BE2C (cell line): ENCODE measurements at regions not wholly inside any gene's neighbourhood (a gene's known extent, or its start where the extent isn't known, plus 50 kb on each side); places are given as distances from the start of the nearest gene placed in this dataset.

Source experiments
- DNase-seq: peaks from one replicate; pipeline ENCODE4 v3.0.0-alpha.2; 2020
- H3K27me3 ChIP-seq: fragments of 250-450 bp; sonication (Bioruptor Pico); 2 replicates; pipeline ENCODE4 v1.5.1; 2020; ENCODE audit warnings: mild to moderate bottlenecking
- H3K36me3 ChIP-seq: fragments of 250-450 bp; sonication (Bioruptor Pico); 2 replicates; pipeline ENCODE4 v1.5.1; 2020; ENCODE audit warnings: mild to moderate bottlenecking
- H3K4me1 ChIP-seq: fragments of 250-450 bp; sonication (Bioruptor Pico); 2 replicates; pipeline ENCODE4 v1.5.1; 2020
- H3K4me3 ChIP-seq: 2 replicates; pipeline ENCODE4 v1.5.1; 2011; ENCODE audit warnings: low read depth, low read length
- H3K9me3 ChIP-seq: fragments of 250-450 bp; sonication (Bioruptor Pico); 2 replicates; pipeline ENCODE4 v1.5.1; 2020
- TF ChIP-seq, protein P1 (sequence below): IDR thresholded peaks from 2 replicates; pipeline ENCODE4 v1.5.1; 2012; ENCODE audit warnings: mild to moderate bottlenecking, low read depth, low read length

DNA sequence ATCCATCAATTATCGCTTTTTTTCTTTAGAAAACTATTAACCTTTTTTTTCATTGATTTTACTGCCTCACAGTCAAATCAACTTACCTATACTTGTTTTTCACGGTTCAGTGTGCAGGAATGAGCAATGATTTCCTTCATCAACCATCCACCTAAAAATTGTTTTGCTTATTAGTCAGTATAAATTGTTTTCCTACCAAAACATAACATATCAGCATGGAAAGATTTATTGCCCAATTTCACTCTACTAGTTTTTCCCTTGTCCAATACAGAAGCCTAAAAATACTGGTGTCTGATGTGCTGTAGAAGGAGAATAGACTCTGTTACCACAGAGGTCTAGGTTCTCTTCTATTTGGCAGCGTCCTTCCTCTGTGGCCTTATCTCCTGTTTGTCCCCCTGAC, 558.2 kb upstream of the CITED2 start:
- H3K9me3 ChIP-seq: no peaks in the 10 kb centered on the region
- H3K4me3 ChIP-seq: no peak overlapping the region

GRCh38 chr6:139931747-139932146, 557.3 kb upstream of the CITED2 start:
- H3K9me3 ChIP-seq: no peaks in the 10 kb centered on the region
- TF ChIP-seq, protein P1, sequence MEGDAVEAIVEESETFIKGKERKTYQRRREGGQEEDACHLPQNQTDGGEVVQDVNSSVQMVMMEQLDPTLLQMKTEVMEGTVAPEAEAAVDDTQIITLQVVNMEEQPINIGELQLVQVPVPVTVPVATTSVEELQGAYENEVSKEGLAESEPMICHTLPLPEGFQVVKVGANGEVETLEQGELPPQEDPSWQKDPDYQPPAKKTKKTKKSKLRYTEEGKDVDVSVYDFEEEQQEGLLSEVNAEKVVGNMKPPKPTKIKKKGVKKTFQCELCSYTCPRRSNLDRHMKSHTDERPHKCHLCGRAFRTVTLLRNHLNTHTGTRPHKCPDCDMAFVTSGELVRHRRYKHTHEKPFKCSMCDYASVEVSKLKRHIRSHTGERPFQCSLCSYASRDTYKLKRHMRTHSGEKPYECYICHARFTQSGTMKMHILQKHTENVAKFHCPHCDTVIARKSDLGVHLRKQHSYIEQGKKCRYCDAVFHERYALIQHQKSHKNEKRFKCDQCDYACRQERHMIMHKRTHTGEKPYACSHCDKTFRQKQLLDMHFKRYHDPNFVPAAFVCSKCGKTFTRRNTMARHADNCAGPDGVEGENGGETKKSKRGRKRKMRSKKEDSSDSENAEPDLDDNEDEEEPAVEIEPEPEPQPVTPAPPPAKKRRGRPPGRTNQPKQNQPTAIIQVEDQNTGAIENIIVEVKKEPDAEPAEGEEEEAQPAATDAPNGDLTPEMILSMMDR: no peak
- H3K4me1 ChIP-seq: peaks cover 13% of the 10 kb centered on the region
- no peak for DNase-seq
- no peaks in the 10 kb centered on the region for H3K27me3 ChIP-seq
- H3K36me3 ChIP-seq: no peaks in the 10 kb centered on the region
- H3K4me3 ChIP-seq: no peak overlapping the region

More for the DNA sequence above, 558.2 kb upstream of the CITED2 start:
- TF ChIP-seq, protein P1: no peak
- Histone ChIP-seq H3K4me1 (peaks cover 7% of the 10 kb centered on the region), H3K27me3 (no peaks in the 10 kb centered on the region), H3K36me3 (no peaks in the 10 kb centered on the region)
- DNase-seq: no peak

GRCh38 chr6:139927742-139928305, 553.4 kb upstream of the CITED2 start:
- no peak overlapping the region for H3K4me3 ChIP-seq
- no peaks in the 10 kb centered on the region for H3K9me3 ChIP-seq
- no peaks in the 10 kb centered on the region for H3K36me3 ChIP-seq
- H3K4me1 ChIP-seq: peaks cover 29% of the 10 kb centered on the region
- DNase-seq: no peak
- TF ChIP-seq, protein P1: no peak
- no peaks in the 10 kb centered on the region for H3K27me3 ChIP-seq

DNA sequence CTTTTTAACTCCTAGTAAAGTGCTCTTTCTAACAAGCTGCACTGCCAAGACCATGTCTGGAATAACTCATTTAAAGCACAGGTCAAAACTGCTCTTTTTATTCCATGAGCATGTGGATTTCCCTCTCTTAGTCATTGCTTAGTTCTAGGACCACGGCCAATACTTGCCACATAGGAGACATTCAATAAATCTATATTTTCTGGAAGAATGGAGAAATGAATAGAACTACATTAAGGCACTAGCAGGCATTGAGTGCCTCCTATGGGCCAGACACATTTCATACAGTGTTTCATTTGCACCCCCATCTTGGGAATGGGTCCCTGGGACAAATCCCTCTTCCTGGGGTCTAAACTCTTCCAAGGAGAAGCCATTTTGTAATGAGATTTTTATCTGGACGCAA, 552.8 kb upstream of the CITED2 start:
- Histone ChIP-seq H3K9me3 (no peaks in the 10 kb centered on the region), H3K4me3 (no peak overlapping the region), H3K27me3 (no peaks in the 10 kb centered on the region), H3K36me3 (no peaks in the 10 kb centered on the region), H3K4me1 (peaks cover 29% of the 10 kb centered on the region)
- TF ChIP-seq, protein P1: peak; percentile 37; the same call in 1 of the 2 replicates
- DNase-seq: no peak

GRCh38 chr6:139926711-139927110, 552.3 kb upstream of the CITED2 start:
- DNase-seq: no peak
- H3K4me3 ChIP-seq: peak overlapping the region; percentile 9
- TF ChIP-seq, protein P1: no peak
- no peaks in the 10 kb centered on the region for H3K36me3 ChIP-seq
- H3K4me1 ChIP-seq: peaks cover 29% of the 10 kb centered on the region
- no peaks in the 10 kb centered on the region for H3K9me3 ChIP-seq
- H3K27me3 ChIP-seq: no peaks in the 10 kb centered on the region

DNA sequence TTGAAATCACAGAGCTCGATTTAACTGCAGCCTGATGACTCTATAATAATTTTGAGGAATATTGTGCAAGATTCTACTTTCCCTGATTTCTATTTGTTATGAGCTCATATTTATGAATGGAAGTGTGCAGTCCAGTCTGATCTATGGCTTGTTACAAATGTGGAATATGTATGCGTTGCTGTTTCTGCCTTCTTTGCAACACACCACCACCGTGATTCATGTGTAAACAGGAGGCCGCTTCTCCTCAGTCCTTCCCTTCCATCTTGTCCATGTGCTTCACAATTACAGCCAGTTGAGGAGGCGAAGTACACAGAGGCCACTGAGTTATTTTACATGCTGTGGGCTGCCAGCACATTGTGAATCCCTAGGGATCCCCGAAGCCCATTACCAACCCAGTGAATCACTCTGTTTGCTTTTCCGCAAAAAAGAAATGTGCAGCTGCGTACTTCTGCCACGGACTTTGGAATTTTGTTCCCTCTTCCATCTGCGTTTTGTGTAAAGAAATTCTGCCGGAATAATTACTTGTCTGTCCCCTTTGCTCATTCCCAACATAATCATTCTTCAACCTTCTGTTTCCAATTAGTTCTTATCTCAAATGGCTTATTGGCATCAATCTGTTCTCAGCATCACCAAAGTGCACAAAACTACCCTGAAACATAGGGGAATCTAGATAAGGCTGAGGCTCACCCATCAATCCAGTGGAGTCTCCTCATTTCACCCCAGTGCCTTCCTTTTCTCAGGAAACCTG, 551.6 kb upstream of the CITED2 start:
- H3K9me3 ChIP-seq: no peaks in the 10 kb centered on the region
- DNase-seq: peak; percentile 70
- no peaks in the 10 kb centered on the region for H3K27me3 ChIP-seq
- H3K36me3 ChIP-seq: no peaks in the 10 kb centered on the region
- peaks cover 29% of the 10 kb centered on the region for H3K4me1 ChIP-seq
- peak overlapping the region; percentile 9 for H3K4me3 ChIP-seq
- TF ChIP-seq, protein P1: no peak
